ENCODE measurements at regions not wholly inside any gene's neighbourhood (a gene's known extent, or its start where the extent isn't known, plus 50 kb on each side); places are given as distances from the start of the nearest gene placed in this dataset.

DNA sequence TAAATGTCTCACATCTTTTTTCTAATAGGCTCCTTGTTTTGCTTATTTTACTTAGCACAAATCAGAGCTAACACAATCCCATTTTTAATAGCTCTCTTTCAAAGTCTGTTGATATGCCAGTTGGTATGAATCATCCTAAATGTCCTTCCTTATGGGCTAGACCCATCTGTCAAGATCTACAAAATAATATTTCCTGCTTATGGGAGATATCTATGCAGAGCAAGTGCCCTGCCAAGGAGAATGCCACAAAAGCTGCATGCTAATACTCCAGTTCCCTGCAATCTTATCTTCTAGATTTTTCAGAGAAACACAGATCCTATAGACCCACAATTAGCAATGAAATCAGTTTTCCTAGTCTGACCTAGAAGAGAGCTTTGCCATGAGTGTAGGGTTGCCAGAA lies 230.8 kb upstream of the NPVF start:
- Mint-ChIP-seq H3K9me3 (ENCODE audit: unreplicated experiment) (no peaks in the 10 kb centered on the region), H3K36me3 (ENCODE audit: low read depth, unreplicated experiment) (no peaks in the 10 kb centered on the region), H3K27me3 (ENCODE audit: low read depth, unreplicated experiment) (peaks cover 20% of the 10 kb centered on the region), H3K27ac (ENCODE audit: unreplicated experiment) (no peak overlapping the region), H3K4me3 (ENCODE audit: unreplicated experiment) (no peak overlapping the region), H3K4me1 (ENCODE audit: low read depth, unreplicated experiment) (no peaks in the 10 kb centered on the region)
- H3K36me3 ChIP-seq (ENCODE audit: insufficient read depth, low read length), result no peaks in the 10 kb centered on the region
- no peaks in the 10 kb centered on the region for H3K4me1 ChIP-seq (ENCODE audit: insufficient read depth, low read length)
- TF ChIP-seq, protein P1, sequence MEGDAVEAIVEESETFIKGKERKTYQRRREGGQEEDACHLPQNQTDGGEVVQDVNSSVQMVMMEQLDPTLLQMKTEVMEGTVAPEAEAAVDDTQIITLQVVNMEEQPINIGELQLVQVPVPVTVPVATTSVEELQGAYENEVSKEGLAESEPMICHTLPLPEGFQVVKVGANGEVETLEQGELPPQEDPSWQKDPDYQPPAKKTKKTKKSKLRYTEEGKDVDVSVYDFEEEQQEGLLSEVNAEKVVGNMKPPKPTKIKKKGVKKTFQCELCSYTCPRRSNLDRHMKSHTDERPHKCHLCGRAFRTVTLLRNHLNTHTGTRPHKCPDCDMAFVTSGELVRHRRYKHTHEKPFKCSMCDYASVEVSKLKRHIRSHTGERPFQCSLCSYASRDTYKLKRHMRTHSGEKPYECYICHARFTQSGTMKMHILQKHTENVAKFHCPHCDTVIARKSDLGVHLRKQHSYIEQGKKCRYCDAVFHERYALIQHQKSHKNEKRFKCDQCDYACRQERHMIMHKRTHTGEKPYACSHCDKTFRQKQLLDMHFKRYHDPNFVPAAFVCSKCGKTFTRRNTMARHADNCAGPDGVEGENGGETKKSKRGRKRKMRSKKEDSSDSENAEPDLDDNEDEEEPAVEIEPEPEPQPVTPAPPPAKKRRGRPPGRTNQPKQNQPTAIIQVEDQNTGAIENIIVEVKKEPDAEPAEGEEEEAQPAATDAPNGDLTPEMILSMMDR (IDR thresholded peaks at IDR 0.05; ENCODE audit: insufficient read depth, low read depth, low read length), result no peak
- no peak for TF ChIP-seq EZH2 (IDR thresholded peaks at IDR 0.05; ENCODE audit: insufficient read depth, low read length)
- no peaks in the 10 kb centered on the region for H4K20me1 ChIP-seq (ENCODE audit: insufficient read depth, low read length)
- no peak for DNase-seq (ENCODE audit: low read depth)
- FAIRE-seq, result no peak
- H3K9ac ChIP-seq (ENCODE audit: low read length), result no peak overlapping the region
- no peak overlapping the region for H2AFZ ChIP-seq (ENCODE audit: low read depth, low read length)
- H3K4me3 ChIP-seq (ENCODE audit: insufficient read depth, low read depth, low read length), result no peak overlapping the region
- no peaks in the 10 kb centered on the region for H3K9me3 ChIP-seq (ENCODE audit: insufficient read depth, low read depth, low read length)
- no peak overlapping the region for H3K4me2 ChIP-seq (ENCODE audit: low read length)
- H3K27me3 ChIP-seq (ENCODE audit: insufficient read depth, low read length), result no peaks in the 10 kb centered on the region
- H3K27ac ChIP-seq (ENCODE audit: low read depth, low read length), result no peak overlapping the region
- no peaks in the 10 kb centered on the region for H3K79me2 ChIP-seq (ENCODE audit: insufficient read depth, low read length)

- H3K4me1 Mint-ChIP-seq (ENCODE audit: low read depth, unreplicated experiment), result no peaks in the 10 kb centered on the region
- H3K4me2 ChIP-seq (ENCODE audit: low read length), result no peak overlapping the region
- no peaks in the 10 kb centered on the region for H3K9me3 ChIP-seq (ENCODE audit: insufficient read depth, low read depth, low read length)
- H3K79me2 ChIP-seq (ENCODE audit: insufficient read depth, low read length), result no peaks in the 10 kb centered on the region
- H3K4me3 ChIP-seq (ENCODE audit: insufficient read depth, low read depth, low read length), result no peak overlapping the region
- no peaks in the 10 kb centered on the region for H3K36me3 Mint-ChIP-seq (ENCODE audit: low read depth, unreplicated experiment)
- H3K27me3 Mint-ChIP-seq (ENCODE audit: low read depth, unreplicated experiment), result peaks cover 15% of the 10 kb centered on the region
- no peak overlapping the region for H2AFZ ChIP-seq (ENCODE audit: low read depth, low read length)
- no peaks in the 10 kb centered on the region for H3K36me3 ChIP-seq (ENCODE audit: insufficient read depth, low read length)
- H3K9me3 Mint-ChIP-seq (ENCODE audit: unreplicated experiment), result no peaks in the 10 kb centered on the region
- DNase-seq (ENCODE audit: low read depth) (no peak), FAIRE-seq (no peak)
- H3K9ac ChIP-seq (ENCODE audit: low read length), result no peak overlapping the region
- no peaks in the 10 kb centered on the region for H4K20me1 ChIP-seq (ENCODE audit: insufficient read depth, low read length)
- no peak for TF ChIP-seq EZH2 (IDR thresholded peaks at IDR 0.05; ENCODE audit: insufficient read depth, low read length)
- TF ChIP-seq, protein P1 (IDR thresholded peaks at IDR 0.05; ENCODE audit: insufficient read depth, low read depth, low read length), result no peak
- no peak overlapping the region for H3K4me3 Mint-ChIP-seq (ENCODE audit: unreplicated experiment)
- H3K27me3 ChIP-seq (ENCODE audit: insufficient read depth, low read length), result no peaks in the 10 kb centered on the region
- no peak overlapping the region for H3K27ac ChIP-seq (ENCODE audit: low read depth, low read length)
- no peak overlapping the region for H3K27ac Mint-ChIP-seq (ENCODE audit: unreplicated experiment)
- no peaks in the 10 kb centered on the region for H3K4me1 ChIP-seq (ENCODE audit: insufficient read depth, low read length)
Observed at GRCh38 chr7:25460433-25460832, 232.1 kb upstream of the NPVF start.

GRCh38 chr7:25469669-25470068 lies 241.4 kb upstream of the NPVF start:
- Histone ChIP-seq H3K27me3 (ENCODE audit: insufficient read depth, low read length) (no peaks in the 10 kb centered on the region), H4K20me1 (ENCODE audit: insufficient read depth, low read length) (no peaks in the 10 kb centered on the region), H3K4me3 (ENCODE audit: insufficient read depth, low read depth, low read length) (no peak overlapping the region), H3K9me3 (ENCODE audit: insufficient read depth, low read depth, low read length) (no peaks in the 10 kb centered on the region), H2AFZ (ENCODE audit: low read depth, low read length) (no peak overlapping the region), H3K4me1 (ENCODE audit: insufficient read depth, low read length) (no peaks in the 10 kb centered on the region), H3K9ac (ENCODE audit: low read length) (no peak overlapping the region), H3K79me2 (ENCODE audit: insufficient read depth, low read length) (no peaks in the 10 kb centered on the region), H3K4me2 (ENCODE audit: low read length) (no peak overlapping the region), H3K27ac (ENCODE audit: low read depth, low read length) (no peak overlapping the region), H3K36me3 (ENCODE audit: insufficient read depth, low read length) (no peaks in the 10 kb centered on the region)
- Mint-ChIP-seq H3K36me3 (ENCODE audit: low read depth, unreplicated experiment) (no peaks in the 10 kb centered on the region), H3K9me3 (ENCODE audit: unreplicated experiment) (no peaks in the 10 kb centered on the region), H3K4me3 (ENCODE audit: unreplicated experiment) (no peak overlapping the region), H3K27ac (ENCODE audit: unreplicated experiment) (no peak overlapping the region), H3K27me3 (ENCODE audit: low read depth, unreplicated experiment) (peaks cover 28% of the 10 kb centered on the region), H3K4me1 (ENCODE audit: low read depth, unreplicated experiment) (no peaks in the 10 kb centered on the region)
- no peak for FAIRE-seq
- no peak for DNase-seq (ENCODE audit: low read depth)
- TF ChIP-seq, protein P1 (IDR thresholded peaks at IDR 0.05; ENCODE audit: insufficient read depth, low read depth, low read length), result no peak
- TF ChIP-seq EZH2 (IDR thresholded peaks at IDR 0.05; ENCODE audit: insufficient read depth, low read length), result no peak

All from astrocyte (in vitro differentiated cells and primary cell).